ENCODE measurements at regions not wholly inside any gene's neighbourhood (a gene's known extent, or its start where the extent isn't known, plus 50 kb on each side); places are given as distances from the start of the nearest gene placed in this dataset.

DNA sequence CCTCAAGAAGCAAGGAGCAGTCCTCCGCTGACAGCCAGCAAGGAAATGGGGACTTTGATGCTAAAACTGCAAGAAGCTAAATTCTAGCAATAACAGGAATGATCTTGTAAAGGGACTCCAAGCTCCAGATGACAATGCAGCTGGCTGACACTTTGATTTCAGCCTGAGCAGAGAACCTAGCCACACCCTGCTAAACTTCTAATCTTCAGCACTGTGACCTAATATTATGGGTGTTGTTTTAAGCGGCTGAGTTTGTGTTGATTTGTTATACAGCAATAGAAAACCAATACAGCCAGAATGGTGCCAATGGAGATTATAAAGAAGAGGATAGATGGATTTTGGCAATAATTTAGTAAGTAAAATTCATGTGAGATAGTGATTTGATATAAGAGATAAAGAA lies 196.7 kb upstream of the SPHKAP start:
- H3K23ac ChIP-seq (ENCODE audit: low read length in 2 of 2) = no peak overlapping the region
- H2BK12ac ChIP-seq (ENCODE audit: low read length in 2 of 2) = no peak overlapping the region
- no peak overlapping the region for H2BK5ac ChIP-seq (ENCODE audit: low read depth, low read length, poor library complexity, severe bottlenecking)
- H3K9ac ChIP-seq (ENCODE audit: low read length) = no peak overlapping the region
- no peaks in the 10 kb centered on the region for H3K27me3 ChIP-seq (ENCODE audit: control insufficient read depth in 1 of 2, insufficient read depth in 1 of 2, low read length in 2 of 2)
- no peaks in the 10 kb centered on the region for H3K4me1 ChIP-seq (ENCODE audit: control insufficient read depth, insufficient read depth, low read depth, low read length)
- H3K79me1 ChIP-seq (replicated peaks; ENCODE audit: low read length, poor library complexity, severe bottlenecking) = no peaks in the 10 kb centered on the region
- H2AFZ ChIP-seq (ENCODE audit: low read depth, low read length) = no peak overlapping the region
- no peak overlapping the region for H3K18ac ChIP-seq (ENCODE audit: low read depth in 1 of 2, low read length in 2 of 2)
- no peak overlapping the region for H2BK15ac ChIP-seq (ENCODE audit: low read depth, poor library complexity, severe bottlenecking)
- H3K4me3 ChIP-seq (ENCODE audit: insufficient read depth in 1 of 2, low read depth in 1 of 2, low read length in 2 of 2) = no peak overlapping the region
- H2AK5ac ChIP-seq (ENCODE audit: low read length, severe bottlenecking) = no peak overlapping the region
- no peak overlapping the region for H2BK120ac ChIP-seq (ENCODE audit: low read depth, low read length)
- DNase-seq = no peak
- H3K4me2 ChIP-seq (ENCODE audit: low read length, poor library complexity, severe bottlenecking) = no peak overlapping the region
- 75% methylated on average over 2 of the region's 2 CpGs for whole genome bisulfite sequencing
- H3K36me3 ChIP-seq (ENCODE audit: control insufficient read depth in 1 of 2, insufficient read depth in 2 of 2, low read depth in 1 of 2, low read length in 2 of 2) = no peaks in the 10 kb centered on the region
- H3K14ac ChIP-seq (ENCODE audit: low read length in 2 of 2) = no peak overlapping the region
- H3K4ac ChIP-seq (ENCODE audit: low read depth in 1 of 2, low read length in 2 of 2) = no peak overlapping the region
- H3K27ac ChIP-seq (ENCODE audit: low read length, poor library complexity, severe bottlenecking) = no peak overlapping the region
- no peaks in the 10 kb centered on the region for H3K9me3 ChIP-seq (ENCODE audit: control insufficient read depth, low read length)
- no peak overlapping the region for H4K8ac ChIP-seq (ENCODE audit: low read length)
- no peak overlapping the region for H4K91ac ChIP-seq (ENCODE audit: low read length)

- Histone ChIP-seq H3K4me1 (ENCODE audit: control insufficient read depth, insufficient read depth, low read depth, low read length) (no peaks in the 10 kb centered on the region), H4K8ac (ENCODE audit: low read length) (no peak overlapping the region), H3K4me3 (ENCODE audit: insufficient read depth in 1 of 2, low read depth in 1 of 2, low read length in 2 of 2) (no peak overlapping the region), H2BK120ac (ENCODE audit: low read depth, low read length) (no peak overlapping the region), H3K9me3 (ENCODE audit: control insufficient read depth, low read length) (no peaks in the 10 kb centered on the region), H3K27me3 (ENCODE audit: control insufficient read depth in 1 of 2, insufficient read depth in 1 of 2, low read length in 2 of 2) (no peaks in the 10 kb centered on the region), H3K14ac (ENCODE audit: low read length in 2 of 2) (no peak overlapping the region), H3K18ac (ENCODE audit: low read depth in 1 of 2, low read length in 2 of 2) (no peak overlapping the region), H3K4ac (ENCODE audit: low read depth in 1 of 2, low read length in 2 of 2) (no peak overlapping the region), H2BK12ac (ENCODE audit: low read length in 2 of 2) (no peak overlapping the region), H2BK15ac (ENCODE audit: low read depth, poor library complexity, severe bottlenecking) (no peak overlapping the region), H3K23ac (ENCODE audit: low read length in 2 of 2) (no peak overlapping the region), H2BK5ac (ENCODE audit: low read depth, low read length, poor library complexity, severe bottlenecking) (no peak overlapping the region), H3K9ac (ENCODE audit: low read length) (no peak overlapping the region), H3K27ac (ENCODE audit: low read length, poor library complexity, severe bottlenecking) (no peak overlapping the region), H4K91ac (ENCODE audit: low read length) (no peak overlapping the region), H3K36me3 (ENCODE audit: control insufficient read depth in 1 of 2, insufficient read depth in 2 of 2, low read depth in 1 of 2, low read length in 2 of 2) (no peaks in the 10 kb centered on the region), H3K79me1 (replicated peaks; ENCODE audit: low read length, poor library complexity, severe bottlenecking) (no peaks in the 10 kb centered on the region), H2AK5ac (ENCODE audit: low read length, severe bottlenecking) (no peak overlapping the region), H3K4me2 (ENCODE audit: low read length, poor library complexity, severe bottlenecking) (no peak overlapping the region), H2AFZ (ENCODE audit: low read depth, low read length) (no peak overlapping the region)
- DNase-seq = no peak
- WGBS = 76% methylated on average over 4 of the region's 6 CpGs
These were observed 196.0 kb upstream of the SPHKAP start for GRCh38 chr2:228377533-228377932.

GRCh38 chr2:228374741-228375140 lies 193.3 kb upstream of the SPHKAP start:
- Histone ChIP-seq H3K4me2 (ENCODE audit: low read length, poor library complexity, severe bottlenecking) (no peak overlapping the region), H3K9ac (ENCODE audit: low read length) (no peak overlapping the region), H3K4ac (ENCODE audit: low read depth in 1 of 2, low read length in 2 of 2) (no peak overlapping the region), H3K9me3 (ENCODE audit: control insufficient read depth, low read length) (no peaks in the 10 kb centered on the region), H3K23ac (ENCODE audit: low read length in 2 of 2) (no peak overlapping the region), H3K18ac (ENCODE audit: low read depth in 1 of 2, low read length in 2 of 2) (no peak overlapping the region), H2BK12ac (ENCODE audit: low read length in 2 of 2) (no peak overlapping the region), H2BK5ac (ENCODE audit: low read depth, low read length, poor library complexity, severe bottlenecking) (no peak overlapping the region), H2AK5ac (ENCODE audit: low read length, severe bottlenecking) (no peak overlapping the region), H4K91ac (ENCODE audit: low read length) (no peak overlapping the region), H3K79me1 (replicated peaks; ENCODE audit: low read length, poor library complexity, severe bottlenecking) (no peaks in the 10 kb centered on the region), H3K4me3 (ENCODE audit: insufficient read depth in 1 of 2, low read depth in 1 of 2, low read length in 2 of 2) (no peak overlapping the region), H4K8ac (ENCODE audit: low read length) (no peak overlapping the region), H2AFZ (ENCODE audit: low read depth, low read length) (no peak overlapping the region), H3K27ac (ENCODE audit: low read length, poor library complexity, severe bottlenecking) (no peak overlapping the region), H3K14ac (ENCODE audit: low read length in 2 of 2) (no peak overlapping the region), H2BK120ac (ENCODE audit: low read depth, low read length) (no peak overlapping the region), H3K36me3 (ENCODE audit: control insufficient read depth in 1 of 2, insufficient read depth in 2 of 2, low read depth in 1 of 2, low read length in 2 of 2) (no peaks in the 10 kb centered on the region), H2BK15ac (ENCODE audit: low read depth, poor library complexity, severe bottlenecking) (no peak overlapping the region), H3K4me1 (ENCODE audit: control insufficient read depth, insufficient read depth, low read depth, low read length) (no peaks in the 10 kb centered on the region), H3K27me3 (ENCODE audit: control insufficient read depth in 1 of 2, insufficient read depth in 1 of 2, low read length in 2 of 2) (no peaks in the 10 kb centered on the region)
- WGBS = 52% methylated on average over 3 of the region's 3 CpGs
- DNase-seq = no peak

DNA sequence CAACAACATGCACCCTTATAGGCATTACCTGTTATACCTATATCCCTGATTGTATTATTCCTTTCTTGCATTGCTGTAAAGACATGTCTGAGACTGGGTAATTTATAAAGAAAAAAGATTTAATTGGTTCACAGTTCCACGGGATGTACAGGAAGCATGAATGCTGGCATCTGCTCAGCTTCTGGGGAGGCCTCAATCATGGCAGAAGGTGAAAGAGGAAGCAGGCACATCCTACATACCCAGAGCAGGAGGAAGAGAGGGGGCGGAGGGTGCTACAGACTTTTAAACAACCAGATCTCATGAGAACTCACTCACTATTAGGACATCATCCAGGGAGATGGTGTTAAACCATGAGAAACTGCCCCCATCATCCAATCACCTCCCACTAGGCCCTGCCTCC lies 191.7 kb upstream of the SPHKAP start:
- Histone ChIP-seq H2AFZ (ENCODE audit: low read depth, low read length) (no peak overlapping the region), H3K23ac (ENCODE audit: low read length in 2 of 2) (no peak overlapping the region), H2AK5ac (ENCODE audit: low read length, severe bottlenecking) (no peak overlapping the region), H4K8ac (ENCODE audit: low read length) (no peak overlapping the region), H3K27ac (ENCODE audit: low read length, poor library complexity, severe bottlenecking) (no peak overlapping the region), H3K36me3 (ENCODE audit: control insufficient read depth in 1 of 2, insufficient read depth in 2 of 2, low read depth in 1 of 2, low read length in 2 of 2) (no peaks in the 10 kb centered on the region), H3K4me1 (ENCODE audit: control insufficient read depth, insufficient read depth, low read depth, low read length) (no peaks in the 10 kb centered on the region), H3K9me3 (ENCODE audit: control insufficient read depth, low read length) (no peaks in the 10 kb centered on the region), H2BK120ac (ENCODE audit: low read depth, low read length) (no peak overlapping the region), H3K79me1 (replicated peaks; ENCODE audit: low read length, poor library complexity, severe bottlenecking) (no peaks in the 10 kb centered on the region), H3K18ac (ENCODE audit: low read depth in 1 of 2, low read length in 2 of 2) (no peak overlapping the region), H3K14ac (ENCODE audit: low read length in 2 of 2) (no peak overlapping the region), H2BK15ac (ENCODE audit: low read depth, poor library complexity, severe bottlenecking) (no peak overlapping the region), H4K91ac (ENCODE audit: low read length) (no peak overlapping the region), H3K4me3 (ENCODE audit: insufficient read depth in 1 of 2, low read depth in 1 of 2, low read length in 2 of 2) (no peak overlapping the region), H3K27me3 (ENCODE audit: control insufficient read depth in 1 of 2, insufficient read depth in 1 of 2, low read length in 2 of 2) (no peaks in the 10 kb centered on the region), H3K4me2 (ENCODE audit: low read length, poor library complexity, severe bottlenecking) (no peak overlapping the region), H3K9ac (ENCODE audit: low read length) (no peak overlapping the region), H2BK5ac (ENCODE audit: low read depth, low read length, poor library complexity, severe bottlenecking) (no peak overlapping the region), H3K4ac (ENCODE audit: low read depth in 1 of 2, low read length in 2 of 2) (no peak overlapping the region), H2BK12ac (ENCODE audit: low read length in 2 of 2) (no peak overlapping the region)
- 74% methylated on average over 1 of the region's 2 CpGs for WGBS
- DNase-seq = no peak

All from mesenchymal stem cell (in vitro differentiated cells and primary cell).